BJ (cell line): ENCODE measurements at regions not wholly inside any gene's neighbourhood (a gene's known extent, or its start where the extent isn't known, plus 50 kb on each side); places are given as distances from the start of the nearest gene placed in this dataset.

Source experiments
- CTCF ChIA-PET: fragments of 350-600 bp; formaldehyde crosslinking; extraction: SDS; loops from one replicate; lab custom pipeline; 2021; ENCODE audit warnings: antibody characterized with exemption, inconsistent platforms; lab: Yijun Ruan, JAX
- POLR2A ChIA-PET: fragments of 300-600 bp; sonication (Branson Sonifier 250); formaldehyde crosslinking; extraction: SDS; loops from one replicate; lab custom pipeline; 2021; ENCODE audit warnings: antibody characterized with exemption; lab: Charles Lee
- DNase-seq: peaks from one replicate; pipeline ENCODE4 v3.0.0-alpha.2; 2011; ENCODE audit warnings: low read depth
- H3K27me3 ChIP-seq: 2 replicates; pipeline ENCODE4 v1.6.0; 2011; ENCODE audit warnings: low read length; ENCODE audit not compliant: control insufficient read depth, insufficient read depth
- H3K36me3 ChIP-seq: 2 replicates; pipeline ENCODE4 v1.5.1; 2011; ENCODE audit warnings: low read length; ENCODE audit not compliant: control insufficient read depth, insufficient read depth
- H3K4me3 ChIP-seq: 2 replicates; pipeline ENCODE4 v1.5.1; 2011; ENCODE audit warnings: low read depth, mild to moderate bottlenecking, control low read depth, low read length
- CTCF ChIP-seq: IDR thresholded peaks from 2 replicates; pipeline ENCODE4 v1.5.1; 2011; ENCODE audit warnings: low read depth, mild to moderate bottlenecking, control low read depth, inconsistent platforms, low read length, moderate library complexity; ENCODE audit not compliant: insufficient read depth

GRCh38 chrX:14363728-14364127, 165.6 kb upstream of the GLRA2 start:
- H3K27me3 ChIP-seq = no peaks in the 10 kb centered on the region
- CTCF ChIA-PET = interaction anchor here (1.2 kb wide), 1 partner anchor 22 kb away, joined by 4 read pairs; no protein-coding TSS in a partner anchor
- no peak overlapping the region for H3K4me3 ChIP-seq
- POLR2A ChIA-PET = no interaction called here
- DNase-seq = no peak
- H3K36me3 ChIP-seq = no peaks in the 10 kb centered on the region
- TF ChIP-seq CTCF = no peak

- DNase-seq = peak; percentile 37
- TF ChIP-seq CTCF = no peak
- CTCF ChIA-PET = interaction anchor here (1.2 kb wide), 1 partner anchor 23 kb away, joined by 4 read pairs; no protein-coding TSS in a partner anchor
- POLR2A ChIA-PET = no interaction called here
- H3K4me3 ChIP-seq = no peak overlapping the region
- H3K36me3 ChIP-seq = no peaks in the 10 kb centered on the region
- no peaks in the 10 kb centered on the region for H3K27me3 ChIP-seq
These were observed 166.6 kb upstream of the GLRA2 start for GRCh38 chrX:14362721-14363120.

GRCh38 chrX:14361435-14361834, 167.9 kb upstream of the GLRA2 start:
- ChIA-PET POLR2A (no interaction called here), CTCF (interaction anchor here (0.6 kb wide), 1 partner anchor 265 kb away, joined by 3 read pairs; no protein-coding TSS in a partner anchor)

GRCh38 chrX:14359727-14360126, 169.6 kb upstream of the GLRA2 start:
- DNase-seq = no peak
- Histone ChIP-seq H3K4me3 (no peak overlapping the region), H3K27me3 (no peaks in the 10 kb centered on the region), H3K36me3 (no peaks in the 10 kb centered on the region)
- TF ChIP-seq CTCF = no peak
- ChIA-PET CTCF (no interaction called here), POLR2A (no interaction called here)

More at GRCh38 chrX:14361435-14361834, 167.9 kb upstream of the GLRA2 start:
- Histone ChIP-seq H3K4me3 (no peak overlapping the region), H3K36me3 (no peaks in the 10 kb centered on the region), H3K27me3 (no peaks in the 10 kb centered on the region)
- DNase-seq = no peak
- TF ChIP-seq CTCF = no peak

- H3K27me3 ChIP-seq = no peaks in the 10 kb centered on the region
- POLR2A ChIA-PET = no interaction called here
- H3K4me3 ChIP-seq = no peak overlapping the region
- no peak for DNase-seq
- no peaks in the 10 kb centered on the region for H3K36me3 ChIP-seq
- TF ChIP-seq CTCF = no peak
- CTCF ChIA-PET = no interaction called here
These were observed 170.0 kb upstream of the GLRA2 start for GRCh38 chrX:14359316-14359715.
